SK-N-MC (cell line): ENCODE measurements at regions not wholly inside any gene's neighbourhood (a gene's known extent, or its start where the extent isn't known, plus 50 kb on each side); places are given as distances from the start of the nearest gene placed in this dataset.

Experiments
- EZH2 ChIP-seq: fragments of 200-600 bp; sonication (generic); IDR thresholded peaks from one replicate; pipeline ENCODE4 v1.6.1; 2017; ENCODE audit warnings: antibody characterized with exemption
- POLR2AphosphoS5 ChIP-seq: IDR thresholded peaks from 2 replicates; pipeline ENCODE4 v1.6.1; 2012; ENCODE audit warnings: mild to moderate bottlenecking, low read depth, low read length, borderline replicate concordance

GRCh38 chr14:87271331-87271730 lies 721.7 kb downstream of the GALC start:
- no peak for TF ChIP-seq POLR2AphosphoS5
- no peak for TF ChIP-seq EZH2
